HG02642 (cell line): ENCODE measurements at regions not wholly inside any gene's neighbourhood (a gene's known extent, or its start where the extent isn't known, plus 50 kb on each side); places are given as distances from the start of the nearest gene placed in this dataset.

Experiments
- ATAC-seq: cut with Tn5 transposase; IDR thresholded peaks from one replicate; pipeline ENCODE4 v1.9.1; 2021; ENCODE audit warnings: mild to moderate bottlenecking; ENCODE audit not compliant: unreplicated experiment, poor library complexity

GRCh38 chr7:41121228-41121627, 581.7 kb downstream of the INHBA start:
- no peak for ATAC-seq

- no peak for ATAC-seq
Measured at GRCh38 chr7:41118486-41118885, 584.4 kb downstream of the INHBA start.

GRCh38 chr7:41117431-41117830, 585.5 kb downstream of the INHBA start:
- ATAC-seq: no peak

- no peak for ATAC-seq
Measured at GRCh38 chr7:41116817-41117216, 586.1 kb downstream of the INHBA start.

GRCh38 chr7:41116337-41116736, 586.6 kb downstream of the INHBA start:
- no peak for ATAC-seq

- ATAC-seq: no peak
Measured at GRCh38 chr7:41114691-41115090, 588.2 kb downstream of the INHBA start.

- no peak for ATAC-seq
Measured at GRCh38 chr7:41114131-41114530, 588.8 kb downstream of the INHBA start.

- no peak for ATAC-seq
Measured at GRCh38 chr7:41113719-41114118, 589.2 kb downstream of the INHBA start.

- no peak for ATAC-seq
Measured at GRCh38 chr7:41110186-41110585, 592.7 kb downstream of the INHBA start.

GRCh38 chr7:41108821-41109220, 594.1 kb downstream of the INHBA start:
- ATAC-seq: no peak

GRCh38 chr7:41107938-41108448, 594.9 kb downstream of the INHBA start:
- ATAC-seq: peak; percentile 50

GRCh38 chr7:41107330-41107937, 595.5 kb downstream of the INHBA start:
- ATAC-seq: peak; percentile 28

- ATAC-seq: no peak
Measured at GRCh38 chr7:41104631-41105030, 598.3 kb downstream of the INHBA start.

GRCh38 chr7:41103331-41103730, 599.6 kb downstream of the INHBA start:
- peak; percentile 81 for ATAC-seq

GRCh38 chr7:41098846-41099245, 604.0 kb downstream of the INHBA start:
- no peak for ATAC-seq

GRCh38 chr7:41098402-41098801, 604.5 kb downstream of the INHBA start:
- no peak for ATAC-seq

- ATAC-seq: no peak
Measured at GRCh38 chr7:41097501-41097900, 605.4 kb downstream of the INHBA start.

GRCh38 chr7:41096917-41097316, 606.0 kb downstream of the INHBA start:
- no peak for ATAC-seq

- no peak for ATAC-seq
Measured at GRCh38 chr7:41093141-41093540, 609.7 kb downstream of the INHBA start.

GRCh38 chr7:41085244-41085643, 617.6 kb downstream of the INHBA start:
- no peak for ATAC-seq

- ATAC-seq: no peak
Measured at GRCh38 chr7:41084381-41084780, 618.5 kb downstream of the INHBA start.

- ATAC-seq: no peak
Measured at GRCh38 chr7:41069635-41070034, 633.3 kb downstream of the INHBA start.

GRCh38 chr7:41067576-41067975, 635.3 kb downstream of the INHBA start:
- ATAC-seq: no peak
